Duodenal mucosa (tissue), 2 donors: ENCODE measurements at regions not wholly inside any gene's neighbourhood (a gene's known extent, or its start where the extent isn't known, plus 50 kb on each side); places are given as distances from the start of the nearest gene placed in this dataset.

Experiments used
- H3K27ac ChIP-seq: one replicate; pipeline ENCODE4 v1.7.0; 2013; ENCODE audit warnings: low read depth, low read length
- H3K27me3 ChIP-seq, 2 donors: one replicate each; pipeline ENCODE4 v1.7.0; 2013; ENCODE audit warnings: low read length in 2 of 2, control low read depth in 1 of 2; ENCODE audit not compliant: insufficient read depth in 2 of 2, control insufficient read depth in 1 of 2
- H3K36me3 ChIP-seq, 2 donors: one replicate each; pipeline ENCODE4 v1.7.0; 2013; ENCODE audit warnings: low read length in 2 of 2, control low read depth in 1 of 2; ENCODE audit not compliant: insufficient read depth in 2 of 2, control insufficient read depth in 1 of 2
- H3K4me1 ChIP-seq, 2 donors: one replicate each; pipeline ENCODE4 v1.7.0; 2013; ENCODE audit warnings: low read length in 2 of 2, control low read depth in 1 of 2; ENCODE audit not compliant: insufficient read depth in 2 of 2, control insufficient read depth in 1 of 2
- H3K4me3 ChIP-seq, 2 donors: one replicate each; pipeline ENCODE4 v1.7.0; 2013; ENCODE audit warnings: low read length in 2 of 2, low read depth in 1 of 2
- H3K9ac ChIP-seq, 2 donors: one replicate each; pipeline ENCODE4 v1.7.0; 2013; ENCODE audit warnings: low read length in 2 of 2, low read depth in 1 of 2
- H3K9me3 ChIP-seq, 2 donors: one replicate each; pipeline ENCODE4 v1.7.0; 2013; ENCODE audit warnings: low read length in 2 of 2, control low read depth in 1 of 2; ENCODE audit not compliant: control insufficient read depth in 1 of 2

- Histone ChIP-seq H3K27ac (no peak overlapping the region), H3K4me3 (no peak overlapping the region), H3K27me3 (no peaks in the 10 kb centered on the region), H3K4me1 (peaks cover 0 to 6% of the 10 kb centered on the region in 2 donors), H3K36me3 (no peaks in the 10 kb centered on the region), H3K9me3 (no peaks in the 10 kb centered on the region), H3K9ac (no peak overlapping the region)
Observed at GRCh38 chr1:163845279-163845678, 523.5 kb downstream of the NUF2 start.

- H3K36me3 ChIP-seq, result no peaks in the 10 kb centered on the region
- H3K9ac ChIP-seq, result no peak overlapping the region
- no peaks in the 10 kb centered on the region for H3K27me3 ChIP-seq
- no peak overlapping the region for H3K4me3 ChIP-seq
- H3K9me3 ChIP-seq, result peaks cover 0 to 2% of the 10 kb centered on the region in 2 donors
- H3K4me1 ChIP-seq, result no peaks in the 10 kb centered on the region
- H3K27ac ChIP-seq, result no peak overlapping the region
Observed at GRCh38 chr1:163863731-163864130, 542.0 kb downstream of the NUF2 start.

DNA sequence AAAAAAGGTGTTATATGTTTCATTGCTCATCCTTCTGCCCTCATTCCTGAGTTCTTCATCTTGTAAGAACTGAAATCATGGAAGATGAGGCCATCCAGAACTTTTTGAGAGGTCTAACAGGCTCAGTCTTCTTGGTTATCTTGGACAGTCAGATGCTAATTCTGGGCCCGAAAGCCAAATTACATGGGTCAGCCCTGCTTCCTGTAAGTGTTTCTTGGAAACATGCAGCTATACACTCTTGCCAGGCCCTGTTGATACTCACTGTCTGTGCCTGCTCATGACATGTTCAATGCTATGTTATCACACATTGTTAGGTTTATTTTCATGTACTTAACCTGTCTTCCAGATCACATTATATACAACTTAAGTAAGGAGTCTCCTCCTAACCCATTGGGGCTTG, 542.5 kb downstream of the NUF2 start:
- no peak overlapping the region for H3K9ac ChIP-seq

DNA sequence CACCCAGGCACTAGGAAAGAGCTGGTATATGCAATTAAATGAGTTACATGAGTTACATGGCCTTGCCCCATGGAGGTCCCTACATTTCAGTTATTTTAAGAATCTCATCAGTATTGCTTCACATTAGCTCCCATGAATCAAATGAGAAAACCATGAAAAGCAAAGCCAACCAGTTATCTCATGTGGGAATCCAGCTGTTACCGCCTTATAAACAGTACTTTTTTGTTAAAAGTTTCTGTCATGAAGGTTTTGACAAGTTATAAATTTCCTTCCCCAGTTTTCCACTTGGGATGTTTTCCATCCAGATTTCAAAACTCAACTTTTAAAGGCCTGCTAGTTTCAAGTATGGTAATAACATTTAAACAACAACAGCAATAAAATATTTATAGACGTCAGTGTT, 544.8 kb downstream of the NUF2 start:
- H3K27ac ChIP-seq, result no peak overlapping the region

More for the DNA sequence above, 542.5 kb downstream of the NUF2 start:
- peaks cover 0 to 2% of the 10 kb centered on the region in 2 donors for H3K9me3 ChIP-seq
- no peak overlapping the region for H3K27ac ChIP-seq
- H3K4me3 ChIP-seq, result no peak overlapping the region
- no peaks in the 10 kb centered on the region for H3K27me3 ChIP-seq
- no peaks in the 10 kb centered on the region for H3K36me3 ChIP-seq
- H3K4me1 ChIP-seq, result no peaks in the 10 kb centered on the region

GRCh38 chr1:163870666-163871065, 548.9 kb downstream of the NUF2 start:
- no peaks in the 10 kb centered on the region for H3K36me3 ChIP-seq
- H3K9ac ChIP-seq, result no peak overlapping the region
- H3K4me3 ChIP-seq, result no peak overlapping the region
- H3K4me1 ChIP-seq, result no peaks in the 10 kb centered on the region
- no peak overlapping the region for H3K27ac ChIP-seq
- peaks cover 0 to 2% of the 10 kb centered on the region in 2 donors for H3K9me3 ChIP-seq
- H3K27me3 ChIP-seq, result no peaks in the 10 kb centered on the region

More for the DNA sequence above, 544.8 kb downstream of the NUF2 start:
- Histone ChIP-seq H3K36me3 (no peaks in the 10 kb centered on the region), H3K9me3 (peaks cover 0 to 2% of the 10 kb centered on the region in 2 donors), H3K27me3 (no peaks in the 10 kb centered on the region), H3K4me1 (no peaks in the 10 kb centered on the region), H3K9ac (no peak overlapping the region), H3K4me3 (no peak overlapping the region)

- Histone ChIP-seq H3K9ac (no peak overlapping the region), H3K27me3 (no peaks in the 10 kb centered on the region), H3K36me3 (no peaks in the 10 kb centered on the region), H3K9me3 (peaks cover 0 to 2% of the 10 kb centered on the region in 2 donors), H3K27ac (no peak overlapping the region), H3K4me1 (no peaks in the 10 kb centered on the region), H3K4me3 (no peak overlapping the region)
Observed at GRCh38 chr1:163872067-163872466, 550.3 kb downstream of the NUF2 start.

DNA sequence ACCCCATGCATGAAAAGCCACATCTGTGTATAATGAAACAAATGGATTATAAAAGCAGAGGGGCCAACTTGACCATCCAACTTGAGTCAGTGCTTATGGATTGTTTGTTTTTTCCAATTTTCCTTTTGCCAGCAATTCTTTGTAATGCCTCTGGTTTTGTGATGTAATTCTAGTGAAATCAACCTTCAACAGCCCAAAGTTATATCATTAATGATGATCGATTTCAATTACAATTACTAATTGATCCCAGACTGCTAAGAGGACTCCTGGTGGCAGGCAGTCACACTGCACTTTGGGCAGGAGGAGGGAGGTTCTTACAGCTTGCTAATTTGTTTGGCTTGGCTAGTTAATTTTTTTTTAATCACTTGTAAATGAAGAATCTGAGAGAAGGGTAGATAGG, 552.3 kb downstream of the NUF2 start:
- Histone ChIP-seq H3K4me3 (no peak overlapping the region), H3K9ac (no peak overlapping the region), H3K9me3 (no peaks in the 10 kb centered on the region), H3K27me3 (no peaks in the 10 kb centered on the region), H3K27ac (no peak overlapping the region), H3K4me1 (no peaks in the 10 kb centered on the region), H3K36me3 (no peaks in the 10 kb centered on the region)

DNA sequence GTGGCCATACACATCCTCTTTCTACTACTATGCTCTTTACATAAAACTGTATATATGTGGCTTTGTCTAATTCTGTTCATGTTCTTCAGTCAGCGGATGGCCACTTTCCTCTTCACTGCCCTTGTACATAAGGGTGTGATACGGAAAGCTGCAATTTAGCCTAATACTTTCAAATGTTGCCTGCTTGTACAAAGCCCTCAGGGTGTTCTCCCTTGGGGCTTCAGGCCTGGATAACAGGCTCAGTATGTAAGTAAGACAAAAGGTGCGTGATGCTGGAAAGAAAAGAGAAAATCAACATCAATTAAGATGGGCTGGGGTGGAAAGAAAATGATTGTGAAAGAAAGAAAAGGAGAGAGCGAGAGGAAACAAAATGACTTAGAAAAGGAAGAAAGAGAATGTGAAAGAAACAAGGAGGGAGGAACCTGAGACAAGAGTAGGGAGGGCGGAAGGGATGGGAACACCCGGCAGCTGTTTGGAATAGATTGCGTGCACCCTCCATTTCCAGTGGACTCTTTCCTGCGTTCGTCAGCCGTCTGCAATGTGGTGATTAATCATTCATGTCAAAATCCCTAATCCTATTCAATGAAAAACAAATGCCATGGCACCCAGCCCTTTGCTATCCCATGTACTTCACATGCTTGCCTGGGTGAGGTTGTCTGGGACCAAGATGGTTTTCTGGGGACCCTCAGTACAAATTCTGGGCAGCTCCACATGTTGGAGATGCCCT, 553.6 kb downstream of the NUF2 start:
- Histone ChIP-seq H3K36me3 (no peaks in the 10 kb centered on the region), H3K27ac (peak overlapping the region; percentile 39), H3K9ac (no peak overlapping the region), H3K4me3 (peak overlapping the region in 1 of 2 donors; percentile 8), H3K27me3 (no peaks in the 10 kb centered on the region), H3K9me3 (no peaks in the 10 kb centered on the region), H3K4me1 (no peaks in the 10 kb centered on the region)

- Histone ChIP-seq H3K36me3 (no peaks in the 10 kb centered on the region), H3K9ac (no peak overlapping the region), H3K27me3 (no peaks in the 10 kb centered on the region), H3K4me3 (peak overlapping the region in 1 of 2 donors; percentile 8), H3K4me1 (no peaks in the 10 kb centered on the region), H3K27ac (no peak overlapping the region), H3K9me3 (no peaks in the 10 kb centered on the region)
Observed at GRCh38 chr1:163875927-163876320, 554.2 kb downstream of the NUF2 start.

DNA sequence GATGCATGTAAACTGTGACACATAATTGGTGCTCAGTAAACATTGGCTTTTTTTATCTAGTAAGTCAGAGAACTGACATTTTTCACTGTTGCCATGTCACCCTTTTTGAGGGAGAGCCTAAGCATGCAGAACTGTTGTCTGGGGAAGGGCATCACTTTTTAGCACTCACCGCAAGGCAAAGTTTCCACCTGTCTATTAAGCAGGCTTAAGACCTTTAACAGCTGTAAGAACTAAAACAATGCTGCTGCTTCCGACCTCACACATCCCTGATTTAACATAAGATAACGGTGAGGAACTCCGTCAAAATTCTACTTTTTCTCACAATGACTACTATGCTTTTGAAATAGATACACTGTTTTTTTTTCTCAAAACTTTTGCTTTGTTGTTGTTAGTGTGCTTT, 554.8 kb downstream of the NUF2 start:
- no peak overlapping the region for H3K9ac ChIP-seq
- H3K36me3 ChIP-seq, result no peaks in the 10 kb centered on the region
- H3K4me3 ChIP-seq, result no peak overlapping the region
- H3K27ac ChIP-seq, result no peak overlapping the region
- no peaks in the 10 kb centered on the region for H3K4me1 ChIP-seq
- H3K9me3 ChIP-seq, result no peaks in the 10 kb centered on the region
- H3K27me3 ChIP-seq, result no peaks in the 10 kb centered on the region
